ENCODE measurements at regions not wholly inside any gene's neighbourhood (a gene's known extent, or its start where the extent isn't known, plus 50 kb on each side); places are given as distances from the start of the nearest gene placed in this dataset.

DNA sequence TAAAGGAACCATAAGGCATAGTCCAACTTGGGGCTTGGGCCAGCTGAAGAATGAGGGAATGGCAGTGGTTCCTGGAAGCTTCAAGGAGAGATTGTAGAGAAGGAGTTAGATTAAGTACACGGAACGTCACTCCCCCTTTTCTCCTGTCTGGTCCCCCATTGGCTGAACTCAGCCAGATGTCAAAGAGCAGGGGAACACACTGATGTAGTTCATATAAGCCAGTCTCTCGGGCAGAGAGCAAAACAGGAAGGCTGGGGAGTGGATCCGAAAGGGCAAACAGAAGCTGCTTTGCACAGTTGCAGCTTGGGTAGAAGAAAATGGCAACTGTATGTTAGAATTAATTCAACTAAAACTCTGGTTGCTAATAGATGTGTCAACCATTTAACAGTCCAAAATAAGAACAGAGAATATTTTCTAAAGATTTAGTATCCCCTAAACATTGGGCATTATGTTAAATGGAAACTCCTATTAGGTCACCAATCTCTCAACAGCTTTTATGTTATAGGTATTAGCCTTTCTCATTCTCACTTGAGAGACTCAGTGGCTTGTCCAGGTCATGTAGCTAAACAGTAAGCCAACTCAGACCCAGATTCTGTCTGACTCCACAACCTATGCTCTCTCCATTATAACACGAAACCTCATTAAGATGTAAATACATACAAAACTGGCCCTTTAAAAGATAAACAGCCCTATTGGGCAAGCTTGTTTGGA is 600.7 kb upstream of the USP24 start (continued):
- TF ChIP-seq, protein P1, sequence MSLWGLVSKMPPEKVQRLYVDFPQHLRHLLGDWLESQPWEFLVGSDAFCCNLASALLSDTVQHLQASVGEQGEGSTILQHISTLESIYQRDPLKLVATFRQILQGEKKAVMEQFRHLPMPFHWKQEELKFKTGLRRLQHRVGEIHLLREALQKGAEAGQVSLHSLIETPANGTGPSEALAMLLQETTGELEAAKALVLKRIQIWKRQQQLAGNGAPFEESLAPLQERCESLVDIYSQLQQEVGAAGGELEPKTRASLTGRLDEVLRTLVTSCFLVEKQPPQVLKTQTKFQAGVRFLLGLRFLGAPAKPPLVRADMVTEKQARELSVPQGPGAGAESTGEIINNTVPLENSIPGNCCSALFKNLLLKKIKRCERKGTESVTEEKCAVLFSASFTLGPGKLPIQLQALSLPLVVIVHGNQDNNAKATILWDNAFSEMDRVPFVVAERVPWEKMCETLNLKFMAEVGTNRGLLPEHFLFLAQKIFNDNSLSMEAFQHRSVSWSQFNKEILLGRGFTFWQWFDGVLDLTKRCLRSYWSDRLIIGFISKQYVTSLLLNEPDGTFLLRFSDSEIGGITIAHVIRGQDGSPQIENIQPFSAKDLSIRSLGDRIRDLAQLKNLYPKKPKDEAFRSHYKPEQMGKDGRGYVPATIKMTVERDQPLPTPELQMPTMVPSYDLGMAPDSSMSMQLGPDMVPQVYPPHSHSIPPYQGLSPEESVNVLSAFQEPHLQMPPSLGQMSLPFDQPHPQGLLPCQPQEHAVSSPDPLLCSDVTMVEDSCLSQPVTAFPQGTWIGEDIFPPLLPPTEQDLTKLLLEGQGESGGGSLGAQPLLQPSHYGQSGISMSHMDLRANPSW (CRISPR knock-in tag; conservative IDR thresholded peaks at IDR 0.05; ENCODE audit: low read depth), result no peak
- TF ChIP-seq MXD4 (CRISPR knock-in tag; IDR thresholded peaks at IDR 0.05; ENCODE audit: borderline replicate concordance), result no peak
- TF ChIP-seq, protein P2, sequence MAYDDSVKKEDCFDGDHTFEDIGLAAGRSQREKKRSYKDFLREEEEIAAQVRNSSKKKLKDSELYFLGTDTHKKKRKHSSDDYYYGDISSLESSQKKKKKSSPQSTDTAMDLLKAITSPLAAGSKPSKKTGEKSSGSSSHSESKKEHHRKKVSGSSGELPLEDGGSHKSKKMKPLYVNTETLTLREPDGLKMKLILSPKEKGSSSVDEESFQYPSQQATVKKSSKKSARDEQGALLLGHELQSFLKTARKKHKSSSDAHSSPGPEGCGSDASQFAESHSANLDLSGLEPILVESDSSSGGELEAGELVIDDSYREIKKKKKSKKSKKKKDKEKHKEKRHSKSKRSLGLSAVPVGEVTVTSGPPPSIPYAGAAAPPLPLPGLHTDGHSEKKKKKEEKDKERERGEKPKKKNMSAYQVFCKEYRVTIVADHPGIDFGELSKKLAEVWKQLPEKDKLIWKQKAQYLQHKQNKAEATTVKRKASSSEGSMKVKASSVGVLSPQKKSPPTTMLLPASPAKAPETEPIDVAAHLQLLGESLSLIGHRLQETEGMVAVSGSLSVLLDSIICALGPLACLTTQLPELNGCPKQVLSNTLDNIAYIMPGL (CRISPR knock-in tag; IDR thresholded peaks at IDR 0.05), result no peak
- no peak for TF ChIP-seq RORB (CRISPR knock-in tag; IDR thresholded peaks at IDR 0.05)
- TF ChIP-seq JUN (CRISPR knock-in tag; IDR thresholded peaks at IDR 0.05), result no peak
- no peak for TF ChIP-seq HMGA2 (CRISPR knock-in tag; IDR thresholded peaks at IDR 0.05)

DNA sequence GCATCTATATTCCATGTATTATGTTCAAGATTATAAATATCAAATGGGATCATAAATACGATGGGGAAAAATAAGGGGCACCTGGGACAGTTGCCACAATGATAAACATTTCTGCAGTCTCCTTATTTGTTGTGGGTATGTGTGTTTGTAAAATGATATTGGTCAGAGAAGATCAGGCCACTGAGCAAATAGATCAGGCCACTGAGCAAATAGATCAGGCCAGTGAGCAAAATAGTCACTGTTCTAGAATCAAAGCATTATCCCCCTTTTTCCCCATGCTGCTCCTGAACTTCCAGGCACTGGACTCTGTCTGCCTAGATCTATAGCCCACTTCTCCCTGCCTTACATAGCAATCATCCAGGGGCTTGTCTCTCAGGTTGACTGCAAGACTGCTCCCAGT is 599.8 kb upstream of the USP24 start:
- CTCF ChIA-PET, result no interaction called here
- no peaks in the 10 kb centered on the region for H3K9me3 Mint-ChIP-seq
- no peak for DNase-seq (ENCODE audit: low spot score)
- ATAC-seq, result no peak
- H3K36me3 Mint-ChIP-seq, result no peaks in the 10 kb centered on the region
- no peak overlapping the region for H3K27ac Mint-ChIP-seq
- no peaks in the 10 kb centered on the region; the same call in 1 of the 2 replicates for H3K4me1 Mint-ChIP-seq
- H3K4me3 Mint-ChIP-seq, result no peak overlapping the region
- TF ChIP-seq FOXP1 (CRISPR knock-in tag; IDR thresholded peaks at IDR 0.05; ENCODE audit: borderline replicate concordance) (no peak), ZNF416 (CRISPR knock-in tag; IDR thresholded peaks at IDR 0.05) (no peak), FOXJ3 (CRISPR knock-in tag; IDR thresholded peaks at IDR 0.05; ENCODE audit: borderline replicate concordance) (no peak), ZNF232 (CRISPR knock-in tag; IDR thresholded peaks at IDR 0.05) (no peak), ATF1 (CRISPR knock-in tag; IDR thresholded peaks at IDR 0.05) (no peak), ESRRA (CRISPR knock-in tag; IDR thresholded peaks at IDR 0.05; ENCODE audit: borderline replicate concordance) (no peak), JAZF1 (CRISPR knock-in tag; IDR thresholded peaks at IDR 0.05) (no peak), JUN (CRISPR knock-in tag; IDR thresholded peaks at IDR 0.05) (no peak), SOX15 (CRISPR knock-in tag; IDR thresholded peaks at IDR 0.05) (no peak), MYBL2 (CRISPR knock-in tag; IDR thresholded peaks at IDR 0.05) (no peak), SMAD3 (CRISPR knock-in tag; IDR thresholded peaks at IDR 0.05; ENCODE audit: borderline replicate concordance) (no peak), SMAD4 (CRISPR knock-in tag; IDR thresholded peaks at IDR 0.05) (no peak), ETV6 (CRISPR knock-in tag; IDR thresholded peaks at IDR 0.05) (no peak), ZNF263 (CRISPR knock-in tag; IDR thresholded peaks at IDR 0.05; ENCODE audit: low read depth) (no peak)
- TF ChIP-seq, protein P3, sequence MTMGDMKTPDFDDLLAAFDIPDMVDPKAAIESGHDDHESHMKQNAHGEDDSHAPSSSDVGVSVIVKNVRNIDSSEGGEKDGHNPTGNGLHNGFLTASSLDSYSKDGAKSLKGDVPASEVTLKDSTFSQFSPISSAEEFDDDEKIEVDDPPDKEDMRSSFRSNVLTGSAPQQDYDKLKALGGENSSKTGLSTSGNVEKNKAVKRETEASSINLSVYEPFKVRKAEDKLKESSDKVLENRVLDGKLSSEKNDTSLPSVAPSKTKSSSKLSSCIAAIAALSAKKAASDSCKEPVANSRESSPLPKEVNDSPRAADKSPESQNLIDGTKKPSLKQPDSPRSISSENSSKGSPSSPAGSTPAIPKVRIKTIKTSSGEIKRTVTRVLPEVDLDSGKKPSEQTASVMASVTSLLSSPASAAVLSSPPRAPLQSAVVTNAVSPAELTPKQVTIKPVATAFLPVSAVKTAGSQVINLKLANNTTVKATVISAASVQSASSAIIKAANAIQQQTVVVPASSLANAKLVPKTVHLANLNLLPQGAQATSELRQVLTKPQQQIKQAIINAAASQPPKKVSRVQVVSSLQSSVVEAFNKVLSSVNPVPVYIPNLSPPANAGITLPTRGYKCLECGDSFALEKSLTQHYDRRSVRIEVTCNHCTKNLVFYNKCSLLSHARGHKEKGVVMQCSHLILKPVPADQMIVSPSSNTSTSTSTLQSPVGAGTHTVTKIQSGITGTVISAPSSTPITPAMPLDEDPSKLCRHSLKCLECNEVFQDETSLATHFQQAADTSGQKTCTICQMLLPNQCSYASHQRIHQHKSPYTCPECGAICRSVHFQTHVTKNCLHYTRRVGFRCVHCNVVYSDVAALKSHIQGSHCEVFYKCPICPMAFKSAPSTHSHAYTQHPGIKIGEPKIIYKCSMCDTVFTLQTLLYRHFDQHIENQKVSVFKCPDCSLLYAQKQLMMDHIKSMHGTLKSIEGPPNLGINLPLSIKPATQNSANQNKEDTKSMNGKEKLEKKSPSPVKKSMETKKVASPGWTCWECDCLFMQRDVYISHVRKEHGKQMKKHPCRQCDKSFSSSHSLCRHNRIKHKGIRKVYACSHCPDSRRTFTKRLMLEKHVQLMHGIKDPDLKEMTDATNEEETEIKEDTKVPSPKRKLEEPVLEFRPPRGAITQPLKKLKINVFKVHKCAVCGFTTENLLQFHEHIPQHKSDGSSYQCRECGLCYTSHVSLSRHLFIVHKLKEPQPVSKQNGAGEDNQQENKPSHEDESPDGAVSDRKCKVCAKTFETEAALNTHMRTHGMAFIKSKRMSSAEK (CRISPR knock-in tag; IDR thresholded peaks at IDR 0.05; ENCODE audit: borderline replicate concordance), result no peak
- TF ChIP-seq, protein P4, sequence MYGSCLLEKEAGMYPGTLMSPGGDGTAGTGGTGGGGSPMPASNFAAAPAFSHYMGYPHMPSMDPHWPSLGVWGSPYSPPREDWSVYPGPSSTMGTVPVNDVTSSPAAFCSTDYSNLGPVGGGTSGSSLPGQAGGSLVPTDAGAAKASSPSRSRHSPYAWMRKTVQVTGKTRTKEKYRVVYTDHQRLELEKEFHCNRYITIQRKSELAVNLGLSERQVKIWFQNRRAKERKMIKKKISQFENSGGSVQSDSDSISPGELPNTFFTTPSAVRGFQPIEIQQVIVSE (CRISPR knock-in tag; IDR thresholded peaks at IDR 0.05; ENCODE audit: borderline replicate concordance), result no peak
- TF ChIP-seq, protein P5, sequence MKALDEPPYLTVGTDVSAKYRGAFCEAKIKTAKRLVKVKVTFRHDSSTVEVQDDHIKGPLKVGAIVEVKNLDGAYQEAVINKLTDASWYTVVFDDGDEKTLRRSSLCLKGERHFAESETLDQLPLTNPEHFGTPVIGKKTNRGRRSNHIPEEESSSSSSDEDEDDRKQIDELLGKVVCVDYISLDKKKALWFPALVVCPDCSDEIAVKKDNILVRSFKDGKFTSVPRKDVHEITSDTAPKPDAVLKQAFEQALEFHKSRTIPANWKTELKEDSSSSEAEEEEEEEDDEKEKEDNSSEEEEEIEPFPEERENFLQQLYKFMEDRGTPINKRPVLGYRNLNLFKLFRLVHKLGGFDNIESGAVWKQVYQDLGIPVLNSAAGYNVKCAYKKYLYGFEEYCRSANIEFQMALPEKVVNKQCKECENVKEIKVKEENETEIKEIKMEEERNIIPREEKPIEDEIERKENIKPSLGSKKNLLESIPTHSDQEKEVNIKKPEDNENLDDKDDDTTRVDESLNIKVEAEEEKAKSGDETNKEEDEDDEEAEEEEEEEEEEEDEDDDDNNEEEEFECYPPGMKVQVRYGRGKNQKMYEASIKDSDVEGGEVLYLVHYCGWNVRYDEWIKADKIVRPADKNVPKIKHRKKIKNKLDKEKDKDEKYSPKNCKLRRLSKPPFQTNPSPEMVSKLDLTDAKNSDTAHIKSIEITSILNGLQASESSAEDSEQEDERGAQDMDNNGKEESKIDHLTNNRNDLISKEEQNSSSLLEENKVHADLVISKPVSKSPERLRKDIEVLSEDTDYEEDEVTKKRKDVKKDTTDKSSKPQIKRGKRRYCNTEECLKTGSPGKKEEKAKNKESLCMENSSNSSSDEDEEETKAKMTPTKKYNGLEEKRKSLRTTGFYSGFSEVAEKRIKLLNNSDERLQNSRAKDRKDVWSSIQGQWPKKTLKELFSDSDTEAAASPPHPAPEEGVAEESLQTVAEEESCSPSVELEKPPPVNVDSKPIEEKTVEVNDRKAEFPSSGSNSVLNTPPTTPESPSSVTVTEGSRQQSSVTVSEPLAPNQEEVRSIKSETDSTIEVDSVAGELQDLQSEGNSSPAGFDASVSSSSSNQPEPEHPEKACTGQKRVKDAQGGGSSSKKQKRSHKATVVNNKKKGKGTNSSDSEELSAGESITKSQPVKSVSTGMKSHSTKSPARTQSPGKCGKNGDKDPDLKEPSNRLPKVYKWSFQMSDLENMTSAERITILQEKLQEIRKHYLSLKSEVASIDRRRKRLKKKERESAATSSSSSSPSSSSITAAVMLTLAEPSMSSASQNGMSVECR (CRISPR knock-in tag; IDR thresholded peaks at IDR 0.05; ENCODE audit: borderline replicate concordance), result no peak
- TF ChIP-seq, protein P6, sequence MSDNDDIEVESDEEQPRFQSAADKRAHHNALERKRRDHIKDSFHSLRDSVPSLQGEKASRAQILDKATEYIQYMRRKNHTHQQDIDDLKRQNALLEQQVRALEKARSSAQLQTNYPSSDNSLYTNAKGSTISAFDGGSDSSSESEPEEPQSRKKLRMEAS (CRISPR knock-in tag; IDR thresholded peaks at IDR 0.05), result no peak
- no peaks in the 10 kb centered on the region for H3K27me3 Mint-ChIP-seq (ENCODE audit: low read depth)
- POLR2A ChIA-PET, result no interaction called here
